A549 (cell line): ENCODE measurements at regions not wholly inside any gene's neighbourhood (a gene's known extent, or its start where the extent isn't known, plus 50 kb on each side); places are given as distances from the start of the nearest gene placed in this dataset.

Experiments
- CHD2 ChIP-seq: fragments of 150-350 bp; IDR thresholded peaks from 2 replicates; pipeline ENCODE4 v1.6.1; 2014; ENCODE audit warnings: low read length; ENCODE audit not compliant: partially characterized antibody
- EP300 ChIP-seq, 2 experiments: fragments of >200 bp; sonication (Bioruptor Twin); formaldehyde crosslinking; IDR thresholded peaks; 2 replicates in 1 of 2; 3 replicates in 1 of 2; pipeline ENCODE4 v1.6.1; 2016 to 2017
- HES2 ChIP-seq: fragments of >200 bp; sonication (Bioruptor Twin); formaldehyde crosslinking; IDR thresholded peaks from 2 replicates; pipeline ENCODE4 v1.6.1; 2016
- MAFK ChIP-seq: fragments of 450-650 bp; IDR thresholded peaks from 2 replicates; pipeline ENCODE4 v1.6.1; 2014; ENCODE audit not compliant: partially characterized antibody
- MAZ ChIP-seq: fragments of 150-350 bp; IDR thresholded peaks from 2 replicates; pipeline ENCODE4 v1.6.1; 2014; ENCODE audit warnings: antibody characterized with exemption, low read depth, low read length, borderline replicate concordance
- NFE2L2 ChIP-seq: fragments of 150-350 bp; conservative IDR thresholded peaks from 2 replicates; pipeline ENCODE4 v1.6.1; 2014; ENCODE audit warnings: low read length
- POLR2A ChIP-seq: IDR thresholded peaks from 2 replicates; pipeline ENCODE4 v1.6.1; 2012; ENCODE audit warnings: mild to moderate bottlenecking, low read length
- POLR2AphosphoS2 ChIP-seq: conservative IDR thresholded peaks from 2 replicates; pipeline ENCODE4 v1.6.1; 2012; ENCODE audit warnings: low read length, improper control_type of control experiment, inconsistent platforms
- RAD21 ChIP-seq, 2 experiments: fragments of >200 bp in 1 of 2; sonication (Bioruptor Twin) in 1 of 2; formaldehyde crosslinking in 1 of 2; IDR thresholded peaks in 1 of 2; conservative IDR thresholded peaks in 1 of 2; 2 replicates in 1 of 2; 3 replicates in 1 of 2; pipeline ENCODE4 v1.6.1; 2012 to 2018; ENCODE audit warnings: inconsistent platforms in 1 of 2
- RARB ChIP-seq: fragments of 250-450 bp; sonication (Bioruptor Pico); IDR thresholded peaks from 2 replicates; pipeline ENCODE4 v1.8.0; 2021; ENCODE audit warnings: mild to moderate bottlenecking, moderate library complexity
- SREBF2 ChIP-seq: fragments of 450-650 bp; IDR thresholded peaks from 2 replicates; pipeline ENCODE4 v1.6.1; 2014; ENCODE audit warnings: mild to moderate bottlenecking, moderate library complexity
- ZFP36 ChIP-seq: fragments of 450-650 bp; IDR thresholded peaks from 2 replicates; pipeline ENCODE4 v1.6.1; 2014; ENCODE audit warnings: borderline replicate concordance; ENCODE audit not compliant: partially characterized antibody
- TF ChIP-seq, protein P1 (sequence below): fragments of >200 bp; sonication (Bioruptor Twin); formaldehyde crosslinking; IDR thresholded peaks from 3 replicates; pipeline ENCODE4 v1.5.1; 2016
- TF ChIP-seq, protein P2 (sequence below): fragments of 200-600 bp; sonication (generic); IDR thresholded peaks from 2 replicates; pipeline ENCODE4 v1.6.1; 2016; ENCODE audit warnings: antibody characterized with exemption, mild to moderate bottlenecking, moderate library complexity

DNA sequence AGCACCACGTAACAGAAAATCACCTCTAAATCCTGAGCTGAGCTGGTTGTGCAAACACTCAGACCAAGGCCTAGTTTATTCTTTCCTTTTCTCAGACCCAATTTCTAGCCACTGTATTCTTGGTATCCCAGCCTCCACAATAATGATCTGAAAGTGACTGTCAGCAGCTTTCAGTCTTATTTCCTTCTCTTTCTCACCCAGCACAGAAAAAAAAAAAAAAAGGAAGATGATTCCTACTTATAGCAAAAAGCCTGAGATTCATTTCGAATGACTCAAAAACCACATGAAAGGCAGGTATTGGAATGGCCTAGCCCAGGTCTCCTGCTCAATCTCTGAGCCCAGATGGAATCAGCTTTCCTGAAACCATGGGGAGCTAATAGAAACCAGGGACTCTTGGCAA, 298.6 kb upstream of the PPFIA2 start:
- TF ChIP-seq SREBF2 = no peak
- TF ChIP-seq, protein P1, sequence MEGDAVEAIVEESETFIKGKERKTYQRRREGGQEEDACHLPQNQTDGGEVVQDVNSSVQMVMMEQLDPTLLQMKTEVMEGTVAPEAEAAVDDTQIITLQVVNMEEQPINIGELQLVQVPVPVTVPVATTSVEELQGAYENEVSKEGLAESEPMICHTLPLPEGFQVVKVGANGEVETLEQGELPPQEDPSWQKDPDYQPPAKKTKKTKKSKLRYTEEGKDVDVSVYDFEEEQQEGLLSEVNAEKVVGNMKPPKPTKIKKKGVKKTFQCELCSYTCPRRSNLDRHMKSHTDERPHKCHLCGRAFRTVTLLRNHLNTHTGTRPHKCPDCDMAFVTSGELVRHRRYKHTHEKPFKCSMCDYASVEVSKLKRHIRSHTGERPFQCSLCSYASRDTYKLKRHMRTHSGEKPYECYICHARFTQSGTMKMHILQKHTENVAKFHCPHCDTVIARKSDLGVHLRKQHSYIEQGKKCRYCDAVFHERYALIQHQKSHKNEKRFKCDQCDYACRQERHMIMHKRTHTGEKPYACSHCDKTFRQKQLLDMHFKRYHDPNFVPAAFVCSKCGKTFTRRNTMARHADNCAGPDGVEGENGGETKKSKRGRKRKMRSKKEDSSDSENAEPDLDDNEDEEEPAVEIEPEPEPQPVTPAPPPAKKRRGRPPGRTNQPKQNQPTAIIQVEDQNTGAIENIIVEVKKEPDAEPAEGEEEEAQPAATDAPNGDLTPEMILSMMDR = no peak
- TF ChIP-seq POLR2A = no peak
- no peak for TF ChIP-seq EP300 (IDR thresholded peaks at IDR 0.05)
- no peak for TF ChIP-seq HES2
- TF ChIP-seq ZFP36 = no peak
- no peak for TF ChIP-seq NFE2L2
- TF ChIP-seq, protein P2, sequence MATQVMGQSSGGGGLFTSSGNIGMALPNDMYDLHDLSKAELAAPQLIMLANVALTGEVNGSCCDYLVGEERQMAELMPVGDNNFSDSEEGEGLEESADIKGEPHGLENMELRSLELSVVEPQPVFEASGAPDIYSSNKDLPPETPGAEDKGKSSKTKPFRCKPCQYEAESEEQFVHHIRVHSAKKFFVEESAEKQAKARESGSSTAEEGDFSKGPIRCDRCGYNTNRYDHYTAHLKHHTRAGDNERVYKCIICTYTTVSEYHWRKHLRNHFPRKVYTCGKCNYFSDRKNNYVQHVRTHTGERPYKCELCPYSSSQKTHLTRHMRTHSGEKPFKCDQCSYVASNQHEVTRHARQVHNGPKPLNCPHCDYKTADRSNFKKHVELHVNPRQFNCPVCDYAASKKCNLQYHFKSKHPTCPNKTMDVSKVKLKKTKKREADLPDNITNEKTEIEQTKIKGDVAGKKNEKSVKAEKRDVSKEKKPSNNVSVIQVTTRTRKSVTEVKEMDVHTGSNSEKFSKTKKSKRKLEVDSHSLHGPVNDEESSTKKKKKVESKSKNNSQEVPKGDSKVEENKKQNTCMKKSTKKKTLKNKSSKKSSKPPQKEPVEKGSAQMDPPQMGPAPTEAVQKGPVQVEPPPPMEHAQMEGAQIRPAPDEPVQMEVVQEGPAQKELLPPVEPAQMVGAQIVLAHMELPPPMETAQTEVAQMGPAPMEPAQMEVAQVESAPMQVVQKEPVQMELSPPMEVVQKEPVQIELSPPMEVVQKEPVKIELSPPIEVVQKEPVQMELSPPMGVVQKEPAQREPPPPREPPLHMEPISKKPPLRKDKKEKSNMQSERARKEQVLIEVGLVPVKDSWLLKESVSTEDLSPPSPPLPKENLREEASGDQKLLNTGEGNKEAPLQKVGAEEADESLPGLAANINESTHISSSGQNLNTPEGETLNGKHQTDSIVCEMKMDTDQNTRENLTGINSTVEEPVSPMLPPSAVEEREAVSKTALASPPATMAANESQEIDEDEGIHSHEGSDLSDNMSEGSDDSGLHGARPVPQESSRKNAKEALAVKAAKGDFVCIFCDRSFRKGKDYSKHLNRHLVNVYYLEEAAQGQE = no peak
- no peak for TF ChIP-seq RAD21 (conservative IDR thresholded peaks at IDR 0.05 in 1 of 2, IDR thresholded peaks at IDR 0.05 in 1 of 2)
- TF ChIP-seq MAFK = no peak
- no peak for TF ChIP-seq MAZ
- TF ChIP-seq POLR2AphosphoS2 = no peak
- TF ChIP-seq RARB = no peak
- no peak for TF ChIP-seq CHD2
